HG03103 (cell line): ENCODE measurements at regions not wholly inside any gene's neighbourhood (a gene's known extent, or its start where the extent isn't known, plus 50 kb on each side); places are given as distances from the start of the nearest gene placed in this dataset.

Source experiments
- ATAC-seq: cut with Tn5 transposase; IDR thresholded peaks from one replicate; pipeline ENCODE4 v1.9.1; 2021; ENCODE audit warnings: low read depth; ENCODE audit not compliant: unreplicated experiment

DNA sequence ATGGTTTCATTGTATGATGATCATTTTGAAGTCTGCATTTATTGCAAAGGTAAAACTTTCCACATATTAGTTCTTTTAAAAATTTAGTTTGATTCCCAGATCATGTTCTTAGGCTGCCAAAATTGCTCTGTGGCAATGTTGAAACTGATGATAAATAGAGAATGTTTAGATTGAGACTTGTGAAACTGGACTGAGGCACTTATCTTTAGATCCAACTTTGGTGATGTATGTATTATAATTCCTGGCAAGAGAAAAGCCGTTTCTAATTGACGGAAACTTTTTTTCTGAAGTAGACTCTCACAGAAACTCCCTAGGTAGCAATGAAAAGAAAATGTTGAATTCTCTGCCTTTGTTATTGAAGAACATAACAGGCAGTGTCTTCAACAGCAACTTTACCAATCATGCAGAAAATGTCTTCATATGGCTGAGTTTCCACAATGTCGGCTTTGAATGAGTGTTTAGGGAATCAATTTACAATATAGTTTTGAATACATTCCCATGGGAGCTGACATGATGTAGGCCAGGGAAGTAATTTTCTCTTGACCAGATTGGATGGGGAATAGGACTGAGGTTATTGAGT lies 456.2 kb downstream of the CD109 start:
- no peak for ATAC-seq

DNA sequence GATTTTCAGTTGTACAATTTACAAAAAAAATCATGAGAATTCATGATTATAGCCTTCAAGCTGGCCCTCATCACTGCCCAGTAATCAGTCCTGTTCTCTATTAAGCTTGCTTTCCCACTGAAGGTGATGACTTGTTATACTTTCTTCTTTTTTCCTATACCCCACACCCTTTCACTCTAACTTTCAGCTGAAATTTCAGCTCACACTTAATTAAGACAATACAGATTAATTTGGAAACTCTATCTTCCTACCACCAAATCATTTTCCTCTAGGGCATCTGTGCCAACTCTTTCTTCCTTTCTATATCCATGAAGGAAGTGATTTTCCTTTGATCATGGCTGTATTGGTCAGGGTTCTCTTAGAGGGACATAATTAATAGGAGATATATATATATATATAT lies 449.9 kb downstream of the CD109 start:
- ATAC-seq = no peak

DNA sequence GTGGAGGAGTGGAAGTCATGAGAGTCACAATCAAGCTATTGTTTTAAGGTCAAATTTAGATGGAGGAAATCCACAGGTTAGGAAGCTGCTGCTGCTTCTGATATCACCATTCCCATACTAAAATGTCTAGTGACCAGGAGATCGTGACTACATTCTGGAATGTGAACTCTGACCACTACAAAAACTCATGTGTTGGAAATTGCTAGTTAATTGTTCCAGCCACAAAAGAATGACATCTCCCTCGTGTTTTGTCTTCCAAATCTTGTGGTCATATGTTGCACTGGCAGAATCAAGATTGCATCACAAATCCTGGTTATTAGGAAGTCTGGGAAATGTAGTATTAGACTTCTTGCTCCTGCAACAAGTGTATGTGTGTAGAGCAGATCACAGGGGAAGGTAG lies 441.9 kb downstream of the CD109 start:
- ATAC-seq = no peak

DNA sequence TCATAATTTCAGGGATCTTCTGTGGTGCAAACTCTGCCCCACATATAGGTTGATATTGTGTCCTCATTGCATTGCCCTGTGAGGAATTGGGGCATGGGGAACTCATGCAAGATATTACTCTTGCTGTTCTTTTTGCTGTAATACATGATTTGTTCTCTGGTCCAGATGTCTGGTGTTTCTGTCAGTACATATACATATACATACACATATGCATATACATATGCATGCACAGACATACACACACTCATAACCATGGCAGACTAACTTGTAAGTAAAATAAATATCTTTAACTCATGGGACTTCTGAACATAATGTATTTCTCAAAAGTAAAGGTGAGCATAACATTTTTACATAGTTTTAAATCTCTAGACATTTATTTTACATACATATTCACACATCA lies 438.3 kb downstream of the CD109 start:
- no peak for ATAC-seq

DNA sequence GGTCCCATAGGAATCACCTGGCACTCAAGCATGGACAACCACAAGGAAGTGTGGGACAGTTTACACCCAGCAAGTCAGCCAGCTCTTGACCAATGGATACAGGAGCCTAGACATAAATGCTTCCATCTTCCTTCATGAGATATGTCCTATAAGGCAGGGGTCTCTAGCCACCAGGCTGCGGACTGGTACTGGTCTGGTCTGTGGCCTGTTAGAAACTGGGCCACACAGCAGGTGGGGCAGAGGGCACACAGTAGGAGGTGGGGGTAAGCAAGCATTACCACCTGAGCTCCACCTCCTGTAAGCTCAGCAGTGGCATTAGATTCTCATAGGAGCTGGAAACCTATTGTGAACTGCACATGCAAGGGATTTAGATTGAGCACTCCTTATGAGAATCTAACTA lies 437.1 kb downstream of the CD109 start:
- no peak for ATAC-seq

DNA sequence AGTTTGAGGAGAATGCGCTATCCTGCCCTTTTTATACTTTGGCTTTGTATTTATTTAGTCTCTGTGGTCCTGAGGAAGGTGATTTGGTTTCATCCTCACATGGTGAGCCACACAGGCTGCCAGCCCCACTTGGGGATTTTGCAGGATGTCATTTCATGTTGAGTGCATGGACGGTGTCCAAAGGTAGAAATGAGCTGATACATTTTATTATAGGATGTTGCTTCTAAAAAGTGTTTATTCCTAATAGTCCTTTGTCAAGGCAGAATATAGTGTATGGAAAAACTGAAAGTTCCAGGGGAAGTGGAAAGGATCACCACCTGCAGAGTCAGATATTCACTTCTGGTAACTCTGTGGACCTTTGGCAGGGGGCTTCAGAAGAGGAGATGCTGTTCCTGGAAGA lies 434.6 kb downstream of the CD109 start:
- no peak for ATAC-seq

DNA sequence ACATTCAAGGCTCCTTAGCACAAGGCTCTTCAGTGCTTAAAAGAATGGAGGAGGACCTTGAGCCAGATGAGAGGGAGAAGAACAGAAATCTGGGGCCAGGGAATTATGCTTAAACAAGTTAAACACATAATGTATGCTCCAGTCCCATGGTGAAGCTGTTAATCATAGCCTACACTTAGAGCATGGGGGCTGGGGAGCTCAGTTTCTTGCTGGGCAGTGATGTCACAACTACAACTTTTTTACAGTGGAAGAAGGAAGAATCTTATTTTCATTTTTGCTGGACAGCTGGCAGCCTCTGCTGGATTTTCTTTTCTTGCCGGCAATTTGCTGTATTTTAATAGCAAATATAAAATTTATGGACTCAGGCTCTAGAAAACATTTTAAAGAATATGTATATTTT lies 432.5 kb downstream of the CD109 start:
- ATAC-seq = no peak

DNA sequence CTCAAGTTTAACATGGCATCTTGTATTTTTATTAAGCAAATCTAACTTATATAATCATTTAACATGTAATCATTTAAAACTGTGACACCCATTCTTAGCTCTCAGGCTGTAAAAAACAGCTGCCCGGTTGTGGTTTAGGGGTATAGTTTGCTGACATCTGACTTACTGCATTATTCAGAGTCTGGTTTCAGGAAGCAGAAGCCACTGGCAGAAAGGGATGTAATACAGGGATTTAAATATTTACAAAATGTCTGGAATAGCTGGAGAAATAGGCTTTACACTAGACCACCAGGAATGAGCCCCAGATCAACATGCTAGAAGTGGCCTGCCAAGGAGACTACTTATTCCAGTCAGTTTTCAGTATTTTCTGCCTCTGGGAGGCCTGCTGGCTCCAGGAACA lies 421.1 kb downstream of the CD109 start:
- no peak for ATAC-seq

DNA sequence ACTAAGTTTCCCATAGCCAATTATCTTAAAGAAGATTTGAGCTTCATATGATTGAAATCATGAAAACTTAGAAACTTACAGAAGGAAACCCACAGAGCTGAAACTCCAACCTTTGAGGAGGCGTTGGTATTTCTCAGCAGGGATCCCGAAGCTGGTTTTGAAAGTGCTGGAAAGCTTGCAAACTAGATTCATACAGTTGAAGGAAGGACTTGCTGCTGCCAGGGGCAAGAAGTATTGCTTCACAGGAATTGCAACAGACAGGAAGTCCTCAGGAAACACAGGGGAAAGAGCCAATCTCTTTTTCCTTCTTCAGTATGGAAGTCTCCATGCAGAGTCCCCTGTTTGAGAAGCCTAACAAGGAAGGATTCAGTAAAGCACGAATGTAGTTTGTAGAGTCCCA lies 419.7 kb downstream of the CD109 start:
- no peak for ATAC-seq

DNA sequence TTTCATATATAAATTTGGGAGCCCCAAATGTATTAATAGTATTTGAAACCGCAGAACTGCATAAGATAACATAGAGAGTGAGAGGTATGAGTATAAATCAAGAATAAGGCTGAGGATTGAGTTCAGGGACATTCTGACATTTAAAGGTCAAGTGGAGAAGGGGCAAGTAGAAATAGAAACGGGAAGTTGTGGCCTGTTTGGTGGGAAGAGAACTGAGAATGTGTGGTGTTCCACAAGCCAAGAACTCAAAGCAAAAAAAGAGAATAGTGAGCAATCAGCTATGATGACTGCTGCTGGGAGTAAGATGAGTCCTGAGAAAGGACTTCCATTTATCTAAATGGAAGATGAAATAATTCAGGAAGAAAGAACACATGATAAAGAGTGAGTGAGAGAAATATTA lies 418.4 kb downstream of the CD109 start:
- no peak for ATAC-seq

DNA sequence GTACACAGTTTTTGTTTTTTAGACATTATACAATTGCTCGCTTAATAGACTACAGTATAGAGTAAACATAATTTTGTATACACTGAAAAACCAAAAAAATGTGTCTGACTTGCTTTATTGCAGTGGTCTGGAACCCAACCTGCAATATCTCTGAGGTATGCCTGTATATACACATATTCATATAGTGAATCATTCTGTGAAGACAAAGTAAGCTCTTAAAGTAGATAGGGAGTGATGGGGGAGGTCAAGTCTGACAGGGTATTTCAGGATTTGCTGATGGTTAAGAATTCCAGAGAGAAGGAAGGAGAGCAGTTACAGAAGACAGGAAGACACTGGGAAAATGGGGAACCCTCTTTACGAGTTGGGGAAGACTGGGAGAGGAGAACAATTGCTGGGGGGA lies 417.9 kb downstream of the CD109 start:
- no peak for ATAC-seq

DNA sequence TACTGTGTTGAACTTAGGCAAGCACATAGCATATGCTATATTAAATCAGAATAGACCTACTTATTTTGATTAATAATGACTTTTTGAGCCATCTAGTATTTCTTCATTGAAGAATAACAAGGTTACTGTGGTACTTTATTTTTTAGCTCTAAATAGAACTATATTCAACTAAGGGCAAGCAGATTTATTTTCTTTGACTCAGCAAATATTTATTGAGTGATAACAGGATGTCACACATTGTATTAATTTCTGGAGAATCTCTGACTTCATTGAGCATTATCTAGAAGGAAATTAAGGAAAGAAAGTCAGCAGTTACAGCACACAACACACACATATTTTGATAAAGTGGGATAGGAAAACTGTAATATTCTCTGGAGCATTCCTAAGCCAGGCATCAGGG lies 407.4 kb downstream of the CD109 start:
- ATAC-seq = no peak

DNA sequence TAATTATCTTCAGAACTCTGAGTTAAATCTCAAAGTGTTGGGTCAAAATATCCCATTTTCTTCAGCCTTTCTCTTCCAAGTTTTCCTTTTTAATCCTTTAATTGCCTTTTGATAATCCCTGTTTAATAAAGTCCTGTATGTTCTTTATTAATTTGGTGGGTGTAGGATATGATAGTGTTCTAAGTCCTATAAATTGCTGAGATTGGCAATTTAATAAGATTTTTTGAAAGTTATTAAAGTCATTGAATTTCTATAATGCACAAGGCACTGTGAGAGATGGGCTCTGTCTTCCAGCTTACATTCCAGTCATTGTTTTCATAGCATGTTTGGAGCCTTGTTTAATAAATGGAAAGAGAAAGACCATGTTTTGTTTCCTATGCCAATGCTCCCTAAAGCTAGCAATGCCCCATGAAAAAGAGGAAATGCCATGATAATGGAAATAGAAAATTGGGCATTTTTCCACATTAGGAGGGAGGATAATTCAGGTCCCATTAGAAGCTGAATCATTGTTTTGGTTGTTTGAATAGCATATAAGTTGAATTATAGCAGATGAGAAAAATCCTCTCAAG lies 404.8 kb downstream of the CD109 start:
- ATAC-seq = no peak

DNA sequence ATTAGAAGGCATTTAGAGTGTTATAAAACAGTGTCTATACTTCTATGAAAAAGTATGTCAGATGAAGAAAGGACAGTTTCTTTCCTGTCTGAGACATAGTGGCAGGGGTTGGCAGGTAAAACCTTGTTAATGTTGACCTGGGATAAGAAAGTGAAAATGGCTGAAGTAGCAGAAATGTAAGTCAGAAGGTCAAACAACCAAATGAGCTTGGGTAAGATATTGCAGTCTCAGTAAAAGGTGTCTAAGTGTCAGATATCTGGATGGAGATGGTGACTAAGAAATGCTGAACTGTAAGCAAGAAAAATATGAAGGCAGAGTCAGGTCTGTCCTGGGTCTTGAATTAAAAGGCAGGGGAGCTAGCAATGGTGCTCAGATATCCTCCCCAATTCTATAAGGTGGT lies 400.3 kb downstream of the CD109 start:
- ATAC-seq = no peak

DNA sequence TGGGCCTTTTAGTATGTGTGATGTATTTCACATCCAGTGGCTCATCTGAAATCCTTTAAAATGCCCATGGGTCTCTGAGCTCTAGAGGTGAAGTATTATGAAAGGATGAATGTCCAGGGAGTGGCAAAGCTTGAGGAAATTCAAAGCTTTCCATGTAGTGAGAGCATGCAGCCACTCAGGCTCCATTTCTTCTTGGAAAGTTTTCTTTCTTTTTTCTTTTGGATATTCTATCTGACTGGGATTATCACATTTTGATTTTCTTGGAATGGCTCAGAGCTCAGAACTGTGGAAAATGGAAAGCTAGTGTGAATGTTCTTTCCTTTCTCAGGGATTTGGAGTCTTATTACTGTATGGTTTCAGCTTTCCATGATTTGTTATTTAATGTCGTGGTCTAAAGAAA lies 397.4 kb downstream of the CD109 start:
- no peak for ATAC-seq

DNA sequence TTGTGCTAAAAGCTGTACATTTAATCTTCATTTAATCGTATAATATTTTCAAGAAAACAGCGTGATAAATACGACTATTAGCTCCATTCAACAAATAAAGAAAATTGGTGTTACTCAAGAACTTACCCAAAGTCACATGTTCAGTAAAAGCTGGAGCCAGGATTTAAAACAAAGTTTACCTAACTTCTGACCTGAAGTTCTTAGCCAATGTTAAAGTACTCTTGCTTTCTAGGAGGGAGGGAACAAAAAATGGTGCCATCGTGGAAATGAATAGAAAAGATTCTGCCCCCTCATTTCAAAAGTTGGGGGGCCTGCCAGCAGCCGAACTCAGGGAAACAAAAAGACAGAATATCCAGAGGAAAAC lies 395.8 kb downstream of the CD109 start:
- ATAC-seq = no peak

DNA sequence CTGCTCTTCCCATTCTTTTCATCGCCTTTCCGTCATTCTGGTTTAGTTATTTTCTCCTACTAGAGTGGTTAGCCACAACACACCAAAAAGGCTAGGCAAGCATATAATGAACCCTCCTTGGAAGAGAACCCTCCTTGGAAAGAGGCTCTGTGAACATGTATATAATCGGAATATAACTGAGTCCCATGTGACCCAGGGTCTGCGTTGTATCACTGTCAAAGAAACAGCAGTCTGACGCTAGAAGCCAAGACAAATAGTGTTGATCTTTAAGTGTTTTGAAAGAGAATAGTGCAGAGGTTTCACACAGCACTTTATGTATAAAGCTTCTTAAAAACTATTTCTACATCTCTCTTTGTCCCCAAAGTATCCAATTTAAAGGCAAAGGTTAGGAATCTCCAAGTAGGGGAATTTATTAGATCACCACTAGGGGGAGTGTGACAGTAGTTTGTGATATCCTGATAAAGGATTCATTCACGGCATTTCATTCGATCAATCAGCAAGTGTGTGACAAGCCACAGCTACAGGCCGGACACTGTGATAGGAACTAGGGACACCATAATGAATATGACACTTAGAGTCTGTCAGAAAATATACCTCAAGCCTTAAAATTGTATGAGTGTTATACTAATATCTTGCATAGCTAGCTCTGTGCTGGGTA lies 395.3 kb downstream of the CD109 start:
- ATAC-seq = peak; percentile 52

DNA sequence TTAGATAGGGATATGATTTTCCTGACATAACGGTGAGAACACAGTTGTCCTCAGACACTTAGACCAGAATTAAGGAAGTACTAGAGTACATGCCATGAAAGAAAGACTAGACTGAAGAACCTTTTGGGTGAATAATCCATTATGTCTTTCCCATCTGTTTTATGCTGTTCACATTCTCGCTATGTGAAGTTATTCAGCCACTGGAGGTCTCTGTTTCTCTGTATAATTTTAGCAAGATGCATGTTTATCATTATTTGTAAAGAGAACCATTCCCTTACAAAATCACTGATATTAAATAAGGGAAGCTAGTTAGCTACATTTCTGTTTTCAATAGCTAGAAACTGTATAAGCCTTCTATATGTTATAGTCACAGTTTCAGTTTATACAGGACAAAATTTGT lies 391.9 kb downstream of the CD109 start:
- ATAC-seq = no peak

DNA sequence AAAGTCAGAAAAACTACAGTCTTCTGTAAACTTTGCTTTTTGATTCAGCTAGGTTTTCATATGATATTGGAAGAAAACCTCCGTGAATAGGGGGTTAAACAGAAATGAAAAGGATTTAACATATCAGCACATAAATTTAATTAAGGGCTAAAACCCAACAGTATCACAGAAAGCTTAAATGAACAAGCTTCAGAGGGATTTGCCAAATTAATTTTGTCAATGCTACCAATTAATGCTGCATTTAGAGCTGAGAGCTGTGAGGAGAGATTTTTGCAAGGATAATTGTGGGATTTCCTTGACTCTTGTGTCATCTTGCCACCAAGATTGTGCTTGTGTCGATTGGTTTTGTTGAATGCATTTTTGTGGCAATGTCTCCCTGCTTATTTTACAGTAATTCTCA lies 379.9 kb downstream of the CD109 start:
- ATAC-seq = no peak

DNA sequence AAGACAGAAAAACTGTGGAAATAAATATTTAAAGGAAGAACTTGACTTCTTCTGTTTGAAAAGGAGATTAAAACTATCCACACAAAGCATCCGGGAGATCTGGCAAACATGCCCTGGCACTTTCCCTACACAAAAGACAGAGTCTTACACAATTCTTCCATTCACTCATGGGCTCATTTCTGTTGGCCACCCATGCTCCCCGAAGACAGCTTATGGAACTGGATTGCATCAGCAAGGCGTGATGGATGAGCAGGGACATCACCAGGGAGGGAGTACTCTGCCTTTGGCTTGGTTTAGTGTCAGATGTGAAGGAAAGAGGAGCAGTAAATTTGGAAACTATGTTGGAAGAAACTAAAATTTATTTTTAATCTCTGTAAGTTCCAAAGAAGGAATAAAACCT lies 379.3 kb downstream of the CD109 start:
- ATAC-seq = no peak

DNA sequence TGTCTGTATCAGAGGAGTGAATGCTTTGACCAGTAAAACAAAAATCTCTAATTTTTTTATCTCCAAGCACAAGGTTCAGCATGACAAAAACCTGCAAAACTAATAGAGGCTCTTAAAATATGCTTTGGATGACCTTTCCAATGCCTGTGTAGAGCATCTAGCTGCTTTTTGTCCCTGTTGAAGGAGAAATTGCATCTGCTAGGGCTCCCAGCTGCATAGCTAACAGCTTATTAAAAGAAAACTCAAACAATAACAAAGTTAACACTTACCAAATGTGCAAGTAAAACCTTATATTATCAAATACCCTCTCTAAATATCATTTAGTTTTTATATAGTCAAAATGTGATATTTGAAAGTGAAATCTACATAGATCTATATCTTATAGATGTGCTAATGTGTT lies 378.6 kb downstream of the CD109 start:
- ATAC-seq = no peak

DNA sequence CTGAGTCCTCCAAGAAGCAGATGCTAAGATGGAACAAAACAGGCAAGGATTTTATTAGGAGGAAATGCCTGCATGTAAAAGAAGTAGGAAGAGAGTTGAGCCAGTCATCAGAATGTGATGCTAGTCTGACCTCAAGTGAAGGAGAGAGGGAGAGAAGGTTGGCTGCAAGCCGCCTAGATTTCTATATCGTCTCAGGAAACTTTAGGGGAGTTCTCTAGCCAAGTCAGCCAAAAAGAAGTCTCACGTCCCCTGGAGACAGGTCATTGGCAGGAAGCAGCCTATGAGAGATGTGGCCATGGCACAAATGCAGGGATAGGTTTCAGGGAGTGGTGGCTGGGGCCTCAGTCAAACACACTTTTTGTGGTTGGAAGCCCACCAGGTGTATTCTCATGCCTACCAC lies 378.0 kb downstream of the CD109 start:
- ATAC-seq = no peak

DNA sequence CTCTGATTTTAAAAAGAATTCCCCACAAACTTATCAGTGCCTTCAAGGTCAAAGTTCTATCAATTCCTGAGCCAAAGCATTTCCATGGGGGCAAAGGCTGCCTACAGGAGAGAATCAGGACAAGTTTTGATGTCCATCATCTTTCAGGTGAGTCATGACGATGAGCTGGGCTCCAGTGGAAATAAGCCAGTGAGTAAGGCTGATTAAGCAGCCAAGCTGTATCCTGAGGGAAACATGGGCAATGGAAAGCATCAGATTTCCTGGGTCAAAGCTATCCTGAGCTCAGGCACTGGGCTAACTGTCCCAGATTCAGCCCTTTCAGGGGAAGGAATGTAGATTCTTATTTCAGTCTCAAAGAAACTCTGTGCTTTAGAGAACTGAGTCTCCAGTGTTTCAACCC lies 377.4 kb downstream of the CD109 start:
- ATAC-seq = no peak
